ENCODE measurements at regions not wholly inside any gene's neighbourhood (a gene's known extent, or its start where the extent isn't known, plus 50 kb on each side); places are given as distances from the start of the nearest gene placed in this dataset.

GRCh38 chr5:176188085-176188484 lies 50.1 kb upstream of the SIMC1 start:
- no peak overlapping the region for H3K9ac ChIP-seq
- H3K27ac ChIP-seq, result no peak overlapping the region
- H3K27me3 ChIP-seq, result peaks cover 0 to 12% (median 11%) of the 10 kb centered on the region in 11 experiments; a peak in 17 of 22 replicates
- no peak overlapping the region for H3K4me2 ChIP-seq
- no peaks in the 10 kb centered on the region for H3K9me3 ChIP-seq (replicated peaks in 1 of 11)
- no peaks in the 10 kb centered on the region for H3K4me1 ChIP-seq
- 0 out of 22 replicates have a peak, but pooled peaks cover 0 to 9% (median 0%) of the 10 kb centered on the region in 11 experiments for H4K20me1 ChIP-seq
- TF ChIP-seq Cebpa-rat (IDR thresholded peaks at IDR 0.05), result no peak
- no peaks in the 10 kb centered on the region for H3K36me3 ChIP-seq
- H3K4me3 ChIP-seq, result no peak overlapping the region

Data from BLaER1 treated with 17β-estradiol and CSF1 and Interleukin-3, amounts not matched to agents 10 nM and 100 nM (cell line).